GM13976 (cell line): ENCODE measurements at regions not wholly inside any gene's neighbourhood (a gene's known extent, or its start where the extent isn't known, plus 50 kb on each side); places are given as distances from the start of the nearest gene placed in this dataset.
"Not testable (repeated sequence)": the region's sequence is repeated elsewhere in the genome, so short reads cannot be mapped to it uniquely, and the experiment has no call there.

ENCODE experiments used
- DNase-seq: peaks from one replicate; pipeline ENCODE4 v3.0.0; 2012; ENCODE audit warnings: low spot score
- in situ Hi-C: fragments of 300-500 bp; cut with MboI; formaldehyde crosslinking; loops from one replicate; pipeline ENCODE4 v1.12.0; 2022; ENCODE audit warnings: low sequenced_read_pairs, mixed read lengths, inconsistent platforms; ENCODE audit not compliant: unreplicated experiment
- TF ChIP-seq, protein P1 (sequence below): IDR thresholded peaks from 2 replicates; pipeline ENCODE4 v1.5.1; 2012; ENCODE audit warnings: borderline replicate concordance, mild to moderate bottlenecking; ENCODE audit not compliant: insufficient read depth; ENCODE audit errors: extremely low read depth, missing control alignments, control extremely low read depth

DNA sequence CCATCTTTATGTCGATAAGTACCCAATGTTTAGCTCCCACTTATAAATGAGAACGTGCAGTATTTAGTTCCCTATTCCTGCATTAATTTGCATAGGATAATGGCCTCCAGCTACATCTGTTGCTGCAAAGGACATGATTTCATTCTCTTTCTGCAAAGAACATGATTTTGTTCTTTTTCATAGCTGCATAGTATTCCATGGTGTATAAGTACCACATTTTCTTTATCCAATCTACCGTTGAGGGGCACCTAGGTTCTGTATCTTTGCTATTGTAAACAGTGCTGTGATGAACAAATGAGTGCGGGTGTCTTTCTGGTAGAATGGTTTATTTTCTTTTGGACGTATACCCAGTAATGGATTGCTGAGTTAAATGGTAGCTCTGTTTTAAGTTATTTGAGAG, 63.0 kb downstream of the HLX start:
- TF ChIP-seq, protein P1, sequence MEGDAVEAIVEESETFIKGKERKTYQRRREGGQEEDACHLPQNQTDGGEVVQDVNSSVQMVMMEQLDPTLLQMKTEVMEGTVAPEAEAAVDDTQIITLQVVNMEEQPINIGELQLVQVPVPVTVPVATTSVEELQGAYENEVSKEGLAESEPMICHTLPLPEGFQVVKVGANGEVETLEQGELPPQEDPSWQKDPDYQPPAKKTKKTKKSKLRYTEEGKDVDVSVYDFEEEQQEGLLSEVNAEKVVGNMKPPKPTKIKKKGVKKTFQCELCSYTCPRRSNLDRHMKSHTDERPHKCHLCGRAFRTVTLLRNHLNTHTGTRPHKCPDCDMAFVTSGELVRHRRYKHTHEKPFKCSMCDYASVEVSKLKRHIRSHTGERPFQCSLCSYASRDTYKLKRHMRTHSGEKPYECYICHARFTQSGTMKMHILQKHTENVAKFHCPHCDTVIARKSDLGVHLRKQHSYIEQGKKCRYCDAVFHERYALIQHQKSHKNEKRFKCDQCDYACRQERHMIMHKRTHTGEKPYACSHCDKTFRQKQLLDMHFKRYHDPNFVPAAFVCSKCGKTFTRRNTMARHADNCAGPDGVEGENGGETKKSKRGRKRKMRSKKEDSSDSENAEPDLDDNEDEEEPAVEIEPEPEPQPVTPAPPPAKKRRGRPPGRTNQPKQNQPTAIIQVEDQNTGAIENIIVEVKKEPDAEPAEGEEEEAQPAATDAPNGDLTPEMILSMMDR, result no peak
- in situ Hi-C loops, result no loop called here
- no peak for DNase-seq

DNA sequence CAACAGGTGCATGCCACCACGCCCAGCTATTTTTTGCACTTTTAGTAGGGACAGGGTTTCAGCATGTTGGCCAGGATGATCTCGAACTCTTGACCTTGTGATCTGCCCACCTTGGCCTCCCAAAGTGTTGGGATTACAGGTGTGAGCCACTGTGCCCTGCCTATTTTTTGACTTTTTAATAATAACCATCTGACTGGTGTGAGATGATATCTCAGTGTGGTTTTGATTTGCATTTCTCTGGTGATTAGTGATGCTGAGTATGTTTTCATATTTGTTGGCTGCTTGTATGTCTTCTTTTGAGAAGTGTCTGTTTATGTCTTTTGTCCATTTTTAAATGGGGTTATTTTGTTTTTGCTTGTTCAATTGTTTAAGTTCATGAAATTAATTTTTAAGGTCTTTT, 63.7 kb downstream of the HLX start:
- DNase-seq, in situ Hi-C loops: not testable (repeated sequence)

DNA sequence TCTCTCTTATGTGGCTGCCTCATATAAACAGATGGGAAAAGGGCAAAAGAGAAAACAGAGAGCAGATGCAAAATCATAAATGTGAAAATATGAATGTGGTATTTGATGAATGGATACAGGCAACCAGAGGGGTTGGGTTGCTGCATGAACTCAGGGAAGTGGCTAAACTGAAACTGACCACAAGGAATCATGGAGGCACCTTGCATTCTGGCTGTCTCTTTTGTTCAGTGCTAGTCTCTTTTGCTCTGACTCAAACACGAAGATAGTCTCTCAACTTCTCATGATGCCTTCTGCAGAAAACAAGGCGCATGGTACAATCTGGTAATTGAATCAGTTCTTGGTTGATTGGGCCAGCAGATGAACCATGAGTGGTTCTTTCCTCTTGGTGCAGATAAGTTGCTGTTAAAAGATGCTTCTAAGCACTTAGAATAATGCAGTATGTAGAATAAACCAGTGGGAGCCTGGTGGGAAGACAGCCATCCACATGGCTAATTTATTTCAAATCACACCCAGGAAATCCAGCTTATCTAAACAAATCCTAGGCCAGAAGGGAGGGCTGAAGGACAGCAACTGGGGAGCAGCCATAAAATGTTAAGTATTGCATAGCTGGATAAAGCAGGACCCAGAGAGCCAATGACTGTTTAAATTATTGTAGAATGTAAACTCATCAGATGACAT, 64.2 kb downstream of the HLX start:
- DNase-seq, result no peak
- TF ChIP-seq, protein P1, result no peak
- in situ Hi-C loops, result no loop called here

DNA sequence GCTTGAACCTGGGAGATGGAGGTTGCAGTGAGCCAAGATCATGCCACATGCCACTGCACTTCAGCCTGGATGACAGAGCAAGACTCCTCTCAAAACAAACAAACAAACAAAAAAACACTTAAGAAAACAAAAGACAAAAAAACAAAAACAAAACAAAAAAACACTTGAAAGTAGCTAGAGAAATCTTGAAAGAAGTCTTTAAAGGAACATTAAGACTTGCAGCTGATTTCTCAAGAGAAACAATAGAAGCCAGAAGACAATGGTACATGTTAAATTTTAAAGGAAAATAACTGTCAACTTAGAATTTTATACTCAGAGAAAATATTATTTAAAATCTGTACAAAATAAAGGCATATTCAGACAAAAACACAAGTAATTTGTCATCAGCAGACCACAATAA, 71.3 kb downstream of the HLX start:
- TF ChIP-seq, protein P1, result no peak
- in situ Hi-C loops, result no loop called here
- no peak for DNase-seq

DNA sequence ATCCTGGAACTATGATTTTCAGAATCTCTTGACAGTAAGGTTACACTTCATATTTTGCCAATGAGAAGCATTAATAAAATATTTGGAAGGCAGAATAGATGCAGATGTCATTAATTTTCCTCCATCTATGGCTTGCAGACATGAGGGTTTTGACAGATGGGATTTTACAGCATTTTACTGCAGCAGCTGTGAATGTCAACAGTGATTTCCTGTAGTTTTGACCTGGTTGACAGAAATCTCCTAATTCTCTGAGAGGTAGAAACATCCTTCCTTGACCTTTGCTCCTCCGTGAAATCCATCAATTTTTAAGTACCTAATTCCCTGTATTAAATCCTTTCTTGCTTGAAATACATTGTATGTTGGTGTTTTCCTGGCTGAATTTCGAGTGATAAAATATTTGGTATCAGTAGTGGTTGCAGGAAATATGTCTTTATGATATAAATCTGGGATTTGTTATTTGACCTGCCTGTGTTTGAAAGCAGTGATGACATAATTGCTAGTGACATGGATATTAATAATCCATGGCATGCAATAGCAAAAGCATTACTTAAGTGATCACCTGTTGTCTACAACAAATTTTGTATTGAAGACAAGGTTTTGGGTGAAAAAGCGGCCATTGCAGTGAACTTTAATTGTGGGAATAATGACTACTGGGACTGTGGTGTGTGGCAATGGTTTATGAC, 73.9 kb downstream of the HLX start:
- no peak for DNase-seq
- TF ChIP-seq, protein P1, result no peak
- in situ Hi-C loops, result no loop called here

DNA sequence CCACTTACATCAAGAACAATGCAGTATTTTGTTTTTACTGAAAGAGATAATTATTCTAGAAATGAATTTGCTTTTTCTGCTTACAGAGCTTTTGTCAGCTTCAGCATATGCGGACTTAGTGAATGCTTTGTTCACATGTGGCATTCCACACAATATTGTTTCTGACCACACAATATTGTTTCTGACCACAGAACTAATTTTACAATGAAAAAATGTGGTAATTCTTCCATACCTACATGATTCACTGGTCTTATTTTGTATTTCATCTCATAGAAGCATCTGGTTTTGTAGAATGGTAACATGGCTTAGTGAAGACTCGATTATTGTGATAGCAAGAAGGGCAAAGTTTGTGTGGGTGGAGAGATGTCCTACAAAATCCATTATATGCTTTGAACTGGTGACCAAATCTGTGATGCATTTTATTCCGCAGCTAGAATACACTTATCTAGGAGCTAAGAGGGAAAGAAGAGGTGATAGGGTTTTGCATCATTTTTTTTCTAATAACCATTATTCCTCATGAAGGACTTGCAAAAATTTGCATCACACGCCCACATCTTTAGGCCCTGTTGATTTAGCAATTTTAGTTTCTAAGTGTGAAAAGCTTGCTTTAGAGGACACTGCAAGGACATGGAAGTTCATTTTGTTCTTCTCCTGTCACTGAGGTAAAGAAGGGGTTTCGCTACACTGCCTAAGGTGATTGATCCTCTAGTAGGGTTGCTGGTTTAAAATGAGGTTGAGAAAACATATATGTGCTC, 75.3 kb downstream of the HLX start:
- in situ Hi-C loops, result no loop called here
- no peak for DNase-seq
- TF ChIP-seq, protein P1, result no peak

DNA sequence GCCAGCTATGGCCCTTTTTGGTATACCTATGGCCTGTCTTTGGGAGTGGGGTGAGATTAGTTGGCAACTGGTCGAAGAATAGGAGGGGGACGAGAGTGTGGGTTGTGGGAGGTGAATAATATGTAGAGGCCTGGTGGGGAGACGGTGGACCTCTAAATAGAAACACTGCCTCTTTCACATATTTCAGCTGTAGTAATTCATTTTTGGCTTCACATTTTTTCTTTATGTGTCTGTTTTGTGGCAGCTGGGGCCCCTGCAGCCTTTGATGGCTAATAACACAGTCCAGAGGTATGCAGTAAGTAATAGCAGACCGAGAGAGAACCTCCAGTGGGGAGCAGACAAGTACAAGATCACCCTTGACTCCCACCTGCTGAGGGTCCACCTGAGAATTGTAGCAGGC, 75.9 kb downstream of the HLX start:
- in situ Hi-C loops, result no loop called here
- TF ChIP-seq, protein P1, result no peak
- DNase-seq, result no peak
